ENCODE measurements at regions not wholly inside any gene's neighbourhood (a gene's known extent, or its start where the extent isn't known, plus 50 kb on each side); places are given as distances from the start of the nearest gene placed in this dataset.

DNA sequence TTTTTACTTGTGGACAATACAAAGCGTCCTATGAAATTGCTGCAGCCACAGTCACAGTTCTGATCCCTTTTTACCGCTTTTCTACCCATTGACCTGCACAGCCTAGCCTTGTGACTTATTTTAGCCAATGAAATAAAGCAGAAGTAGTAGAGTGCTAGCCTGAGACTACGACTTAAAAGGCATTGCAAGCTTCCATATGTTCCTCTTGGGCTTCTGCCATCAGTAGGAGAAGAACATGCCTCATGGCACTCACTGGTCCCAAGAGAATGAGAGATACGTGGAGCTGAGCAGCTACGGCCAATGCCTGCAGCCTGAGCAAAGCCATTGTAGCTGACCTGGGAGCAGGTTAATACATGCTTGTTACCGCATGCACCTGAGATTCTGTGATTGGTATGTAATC, 416.6 kb upstream of the CLINT1 start:
- no peak for TF ChIP-seq POLR2A (IDR thresholded peaks at IDR 0.05)
- TF ChIP-seq, protein P1, sequence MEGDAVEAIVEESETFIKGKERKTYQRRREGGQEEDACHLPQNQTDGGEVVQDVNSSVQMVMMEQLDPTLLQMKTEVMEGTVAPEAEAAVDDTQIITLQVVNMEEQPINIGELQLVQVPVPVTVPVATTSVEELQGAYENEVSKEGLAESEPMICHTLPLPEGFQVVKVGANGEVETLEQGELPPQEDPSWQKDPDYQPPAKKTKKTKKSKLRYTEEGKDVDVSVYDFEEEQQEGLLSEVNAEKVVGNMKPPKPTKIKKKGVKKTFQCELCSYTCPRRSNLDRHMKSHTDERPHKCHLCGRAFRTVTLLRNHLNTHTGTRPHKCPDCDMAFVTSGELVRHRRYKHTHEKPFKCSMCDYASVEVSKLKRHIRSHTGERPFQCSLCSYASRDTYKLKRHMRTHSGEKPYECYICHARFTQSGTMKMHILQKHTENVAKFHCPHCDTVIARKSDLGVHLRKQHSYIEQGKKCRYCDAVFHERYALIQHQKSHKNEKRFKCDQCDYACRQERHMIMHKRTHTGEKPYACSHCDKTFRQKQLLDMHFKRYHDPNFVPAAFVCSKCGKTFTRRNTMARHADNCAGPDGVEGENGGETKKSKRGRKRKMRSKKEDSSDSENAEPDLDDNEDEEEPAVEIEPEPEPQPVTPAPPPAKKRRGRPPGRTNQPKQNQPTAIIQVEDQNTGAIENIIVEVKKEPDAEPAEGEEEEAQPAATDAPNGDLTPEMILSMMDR (IDR thresholded peaks at IDR 0.05), result no peak
- H3K4me3 ChIP-seq (replicated peaks in 1 of 3), result no peak overlapping the region
- no peaks in the 10 kb centered on the region for H3K9me3 ChIP-seq
- no peaks in the 10 kb centered on the region for H3K36me3 ChIP-seq
- WGBS, 2 donors, result 93% methylated on average over 6 of the region's 6 CpGs
- H3K4me1 ChIP-seq, result no peaks in the 10 kb centered on the region
- intact Hi-C loops (cut with DNase I), result no loop called here
- no peak overlapping the region for H3K27ac ChIP-seq
- no peak for DNase-seq
- no peaks in the 10 kb centered on the region for H3K27me3 ChIP-seq

DNA sequence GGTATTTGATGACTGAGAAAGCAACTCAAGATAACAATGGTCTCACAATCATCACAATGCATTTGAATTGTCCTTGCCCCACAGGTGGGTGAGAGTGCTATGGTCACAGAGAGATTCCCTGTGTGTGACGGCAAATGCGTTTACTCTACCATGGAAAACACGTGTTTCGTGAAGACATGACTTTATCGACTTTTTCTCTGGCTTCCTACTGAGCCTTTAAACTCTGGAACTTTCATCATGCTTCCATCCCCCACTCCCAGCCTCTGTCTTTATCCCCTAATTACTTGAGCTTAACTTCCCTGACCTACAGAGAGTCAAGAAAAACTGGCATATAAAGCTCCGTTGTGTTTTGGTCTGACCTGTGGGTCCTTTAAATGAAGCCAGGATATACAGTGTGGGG, 414.1 kb upstream of the CLINT1 start:
- no peak for DNase-seq
- 44 to 62% methylated on average over 6 of the region's 6 CpGs for WGBS, 2 donors
- Histone ChIP-seq H3K4me3 (replicated peaks in 1 of 3) (no peak overlapping the region), H3K4me1 (no peaks in the 10 kb centered on the region), H3K27me3 (no peaks in the 10 kb centered on the region), H3K9me3 (no peaks in the 10 kb centered on the region), H3K36me3 (no peaks in the 10 kb centered on the region), H3K27ac (no peak overlapping the region)
- TF ChIP-seq, protein P1 (IDR thresholded peaks at IDR 0.05), result no peak
- no peak for TF ChIP-seq POLR2A (IDR thresholded peaks at IDR 0.05)
- intact Hi-C loops (cut with DNase I), result no loop called here

DNA sequence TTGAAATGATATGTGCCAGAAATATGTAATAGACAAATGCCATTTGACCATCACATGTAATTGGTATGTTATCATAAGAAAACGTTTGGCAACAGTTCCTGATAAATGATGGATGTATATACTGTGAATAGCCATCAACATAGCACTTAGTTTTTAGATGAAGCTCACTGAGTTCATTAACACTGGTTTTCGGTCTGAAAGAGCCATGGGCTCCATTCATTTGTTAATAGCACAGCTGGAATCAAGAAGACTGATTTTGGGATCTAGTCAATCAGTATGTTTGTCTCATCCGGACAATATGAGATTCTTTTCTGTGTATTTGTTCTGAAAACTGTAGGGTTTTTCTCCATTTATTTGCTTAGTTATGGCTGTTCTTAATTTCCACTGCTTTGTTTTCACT, 413.5 kb upstream of the CLINT1 start:
- TF ChIP-seq POLR2A (IDR thresholded peaks at IDR 0.05), result no peak
- TF ChIP-seq, protein P1 (IDR thresholded peaks at IDR 0.05), result no peak
- no peak for DNase-seq
- Histone ChIP-seq H3K27ac (no peak overlapping the region), H3K4me3 (replicated peaks in 1 of 3) (no peak overlapping the region), H3K4me1 (no peaks in the 10 kb centered on the region), H3K9me3 (no peaks in the 10 kb centered on the region), H3K27me3 (no peaks in the 10 kb centered on the region), H3K36me3 (no peaks in the 10 kb centered on the region)
- intact Hi-C loops (cut with DNase I), result no loop called here
- 47 to 71% methylated on average over 3 of the region's 3 CpGs for WGBS, 2 donors

DNA sequence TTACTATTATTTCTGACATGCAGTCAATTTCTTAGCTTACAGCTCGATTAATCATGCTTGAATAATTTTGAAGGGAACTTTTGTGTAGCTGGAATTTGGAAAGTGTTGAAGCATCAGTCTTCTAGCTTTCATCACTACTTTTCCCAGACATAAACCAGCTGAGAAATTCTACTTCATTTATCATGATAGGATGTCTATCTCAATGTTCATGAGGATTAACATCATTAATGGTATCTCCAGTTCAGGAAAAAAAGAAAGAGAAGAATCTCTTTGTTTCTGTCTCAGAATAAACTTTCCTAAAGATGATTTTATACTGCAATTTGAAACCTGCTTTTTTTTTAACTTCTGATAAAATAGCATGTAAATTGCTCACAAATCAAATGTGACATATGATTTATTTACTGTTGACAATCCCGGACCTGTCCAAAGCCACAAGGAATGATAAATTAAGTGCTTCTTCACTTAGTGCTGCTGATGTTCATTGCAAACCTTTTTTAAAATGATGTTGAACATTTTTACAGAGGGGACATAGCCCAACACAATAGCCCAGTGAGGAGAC, 412.1 kb upstream of the CLINT1 start:
- H3K4me3 ChIP-seq (replicated peaks in 1 of 3), result no peak overlapping the region
- H3K4me1 ChIP-seq, result no peaks in the 10 kb centered on the region
- 62 to 74% methylated on average over 2 of the region's 2 CpGs for WGBS, 2 donors
- no peak for TF ChIP-seq POLR2A (IDR thresholded peaks at IDR 0.05)
- TF ChIP-seq, protein P1 (IDR thresholded peaks at IDR 0.05), result no peak
- no peak overlapping the region for H3K27ac ChIP-seq
- intact Hi-C loops (cut with DNase I), result no loop called here
- no peak for DNase-seq
- no peaks in the 10 kb centered on the region for H3K27me3 ChIP-seq
- no peaks in the 10 kb centered on the region for H3K9me3 ChIP-seq
- no peaks in the 10 kb centered on the region for H3K36me3 ChIP-seq

DNA sequence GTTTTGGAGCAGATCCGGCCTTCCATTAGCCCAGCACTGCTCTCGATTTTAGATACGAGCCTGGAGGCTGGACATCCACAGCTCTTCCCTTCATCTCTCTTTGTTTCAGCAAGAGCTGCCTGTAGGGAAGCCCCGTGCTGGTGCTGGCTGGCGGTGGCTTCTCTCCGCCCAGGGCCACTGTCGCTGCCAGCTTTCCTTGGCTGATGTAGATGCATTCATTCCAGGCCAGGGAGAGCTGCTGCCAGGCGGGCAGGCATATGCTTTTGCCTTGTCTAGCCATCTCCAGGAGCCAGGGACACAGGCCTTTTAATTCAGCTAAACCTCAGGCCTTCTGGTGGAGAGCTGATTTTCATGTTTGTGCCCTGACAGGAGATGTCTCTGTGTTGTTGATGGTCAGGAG, 409.3 kb upstream of the CLINT1 start:
- 89 to 97% methylated on average over 8 of the region's 8 CpGs for WGBS, 2 donors
- intact Hi-C loops (cut with DNase I), result no loop called here

More for the DNA sequence above, 409.3 kb upstream of the CLINT1 start:
- H3K27me3 ChIP-seq, result no peaks in the 10 kb centered on the region
- no peaks in the 10 kb centered on the region for H3K9me3 ChIP-seq
- no peak overlapping the region for H3K27ac ChIP-seq
- no peak for DNase-seq
- no peaks in the 10 kb centered on the region for H3K4me1 ChIP-seq
- TF ChIP-seq, protein P1 (IDR thresholded peaks at IDR 0.05), result no peak
- no peak for TF ChIP-seq POLR2A (IDR thresholded peaks at IDR 0.05)
- H3K4me3 ChIP-seq (replicated peaks in 1 of 3), result no peak overlapping the region
- H3K36me3 ChIP-seq, result no peaks in the 10 kb centered on the region

Measured in thyroid gland (tissue), 4 donors.